Transverse colon (tissue), 4 donors: ENCODE measurements at regions not wholly inside any gene's neighbourhood (a gene's known extent, or its start where the extent isn't known, plus 50 kb on each side); places are given as distances from the start of the nearest gene placed in this dataset.
"Not testable (repeated sequence)": the region's sequence is repeated elsewhere in the genome, so short reads cannot be mapped to it uniquely, and the experiment has no call there.

Source experiments
- DNase-seq: peaks from one replicate; pipeline ENCODE4 v3.0.0-alpha.2; 2019
- H3K27ac ChIP-seq, 4 donors: fragments of 200-600 bp; sonication (generic); 2 replicates each; pipeline ENCODE4 v1.5.1; 2016 to 2018; ENCODE audit warnings: inconsistent platforms in 4 of 4
- H3K27me3 ChIP-seq: fragments of 200-600 bp; sonication (generic); 2 replicates; pipeline ENCODE4 v1.5.1; 2017; ENCODE audit warnings: inconsistent platforms
- H3K36me3 ChIP-seq, 4 donors: fragments of 200-600 bp; sonication (generic); 2 replicates each; pipeline ENCODE4 v1.5.1; 2017 to 2019; ENCODE audit warnings: inconsistent platforms in 4 of 4
- H3K4me1 ChIP-seq, 4 donors: fragments of 200-600 bp; sonication (generic); 2 replicates each; pipeline ENCODE4 v1.5.1; 2017 to 2020; ENCODE audit warnings: inconsistent platforms in 4 of 4
- H3K4me3 ChIP-seq, 4 donors: fragments of 200-600 bp; sonication (generic); 1 replicate in 1 of 4; 2 replicates in 3 of 4; pipeline versions ENCODE4 v1.5.1 to v1.6.1; 2017 to 2019; ENCODE audit warnings: inconsistent platforms in 4 of 4
- H3K9me3 ChIP-seq, 2 donors: fragments of 200-600 bp; sonication (generic); 2 replicates each; pipeline ENCODE4 v1.5.1; 2017 to 2019; ENCODE audit warnings: inconsistent platforms in 2 of 2
- CTCF ChIP-seq, 5 experiments: fragments of 200-600 bp in 3 of 5; fragments of 450-650 bp in 2 of 5; sonication (generic) in 3 of 5; IDR thresholded peaks; 1 replicate in 2 of 5; 2 replicates in 3 of 5; pipeline ENCODE4 v1.5.1; 2016 to 2017; ENCODE audit warnings: antibody characterized with exemption in 5 of 5, inconsistent platforms in 3 of 5, mild to moderate bottlenecking in 2 of 5, moderate library complexity in 1 of 5
- EP300 ChIP-seq: sonication (generic); formaldehyde crosslinking; IDR thresholded peaks from one replicate; pipeline ENCODE4 v1.6.1; 2017; ENCODE audit warnings: antibody characterized with exemption, low read depth
- POLR2A ChIP-seq: fragments of 450-650 bp; IDR thresholded peaks from one replicate; pipeline ENCODE4 v1.6.1; 2016; ENCODE audit warnings: antibody characterized with exemption, mild to moderate bottlenecking, moderate library complexity
- POLR2AphosphoS5 ChIP-seq, 3 donors: sonication (generic); formaldehyde crosslinking; IDR thresholded peaks; one replicate each; pipeline ENCODE4 v1.6.1; 2016; ENCODE audit warnings: antibody characterized with exemption in 3 of 3
- WGBS, 2 donors: methylation state at CpG; one replicate each; pipeline ENCODE4 v1.1.5; 2018; ENCODE audit warnings: low coverage in 1 of 2; 5-methylcytosine and 5-hydroxymethylcytosine counted together
- in situ Hi-C, 4 donors: fragments of 200-750 bp; cut with MboI; loops; one replicate each; pipeline versions ENCODE4 v1.15.0 to v1.15.1; 2017; ENCODE audit warnings: low sequenced_read_pairs in 3 of 4, low pct_ligation_motif_present in 1 of 4, low pct_unique_long_range_greater_than_20kb in 1 of 4
- intact Hi-C: fragments of 100-400 bp; cut with DNase I; formaldehyde crosslinking; loops from one replicate; pipeline ENCODE4 v1.15.1; 2023; ENCODE audit warnings: low total_unique reads

- in situ Hi-C loops: no loop called here
- 50 to 72% methylated on average over 1 to 2 of the region's 2 CpGs for WGBS, 2 donors
- Histone ChIP-seq H3K27ac (no peak overlapping the region), H3K4me1 (peaks cover 0 to 5% (median 0%) of the 10 kb centered on the region in 4 donors), H3K27me3 (no peaks in the 10 kb centered on the region), H3K9me3 (no peaks in the 10 kb centered on the region), H3K36me3 (no peaks in the 10 kb centered on the region), H3K4me3 (no peak overlapping the region)
- TF ChIP-seq POLR2AphosphoS5 (IDR thresholded peaks at IDR 0.05) (no peak), CTCF (IDR thresholded peaks at IDR 0.05) (no peak), EP300 (no peak), POLR2A (no peak)
- DNase-seq: no peak
- intact Hi-C loops: no loop called here
These were observed 164.7 kb upstream of the NR2F2 start for GRCh38 chr15:96165775-96166174.

- H3K4me1 ChIP-seq: peaks cover 0 to 5% (median 0%) of the 10 kb centered on the region in 4 donors
- H3K36me3 ChIP-seq: no peaks in the 10 kb centered on the region
- intact Hi-C loops (no loop called here), in situ Hi-C loops (no loop called here)
- no peak overlapping the region for H3K4me3 ChIP-seq
- no peak overlapping the region for H3K27ac ChIP-seq
- 68 to 71% methylated on average over 11 to 15 of the region's 15 CpGs for WGBS, 2 donors
- H3K27me3 ChIP-seq: no peaks in the 10 kb centered on the region
- H3K9me3 ChIP-seq: no peaks in the 10 kb centered on the region
- TF ChIP-seq CTCF (IDR thresholded peaks at IDR 0.05) (no peak), POLR2AphosphoS5 (IDR thresholded peaks at IDR 0.05) (no peak), EP300 (no peak), POLR2A (no peak)
- no peak for DNase-seq
These were observed 164.0 kb upstream of the NR2F2 start for GRCh38 chr15:96166223-96167200.

GRCh38 chr15:96170616-96170978, 159.9 kb upstream of the NR2F2 start:
- intact Hi-C loops, H3K36me3 ChIP-seq, H3K27ac ChIP-seq, H3K4me3 ChIP-seq, in situ Hi-C loops, H3K9me3 ChIP-seq, DNase-seq, H3K4me1 ChIP-seq, H3K27me3 ChIP-seq: not testable (repeated sequence)
- WGBS, 2 donors: 55 to 56% methylated on average over 2 of the region's 2 CpGs

- Histone ChIP-seq H3K27me3 (no peaks in the 10 kb centered on the region), H3K4me1 (peaks cover 0 to 2% (median 0%) of the 10 kb centered on the region in 4 donors), H3K4me3 (no peak overlapping the region), H3K9me3 (no peaks in the 10 kb centered on the region), H3K36me3 (no peaks in the 10 kb centered on the region), H3K27ac (no peak overlapping the region)
- no peak for TF ChIP-seq POLR2AphosphoS5 (IDR thresholded peaks at IDR 0.05)
- TF ChIP-seq POLR2A: no peak
- TF ChIP-seq EP300: no peak
- no peak for TF ChIP-seq CTCF (IDR thresholded peaks at IDR 0.05)
- 43 to 48% methylated on average over 10 to 14 of the region's 14 CpGs for WGBS, 2 donors
- no peak for DNase-seq
- intact Hi-C loops (no loop called here), in situ Hi-C loops (no loop called here)
These were observed 159.3 kb upstream of the NR2F2 start for GRCh38 chr15:96170979-96171739.
